Lower leg skin (tissue), 4 donors: ENCODE measurements at regions not wholly inside any gene's neighbourhood (a gene's known extent, or its start where the extent isn't known, plus 50 kb on each side); places are given as distances from the start of the nearest gene placed in this dataset.

Experiments used
- DNase-seq, 2 donors: peaks; one replicate each; pipeline ENCODE4 v3.0.0-alpha.2; 2019; ENCODE audit warnings: low spot score in 2 of 2
- H3K4me3 ChIP-seq: fragments of 200-600 bp; sonication (generic); 2 replicates; pipeline ENCODE4 v1.5.1; 2017; ENCODE audit warnings: mild to moderate bottlenecking, low read depth; ENCODE audit not compliant: poor library complexity, severe bottlenecking
- POLR2A ChIP-seq, 2 donors: fragments of 450-650 bp; IDR thresholded peaks; one replicate each; pipeline ENCODE4 v1.6.1; 2016 to 2017; ENCODE audit warnings: antibody characterized with exemption in 2 of 2, mild to moderate bottlenecking in 1 of 2, moderate library complexity in 1 of 2
- WGBS, 2 donors: methylation state at CpG; one replicate each; pipeline ENCODE4 v1.1.5; 2018; 5-methylcytosine and 5-hydroxymethylcytosine counted together
- intact Hi-C: fragments of 100-400 bp; cut with DNase I; formaldehyde crosslinking; loops from one replicate; pipeline ENCODE4 v1.15.0; 2023; ENCODE audit warnings: low total_unique reads
- TF ChIP-seq, protein P1 (sequence below), 3 donors: fragments of 450-650 bp; IDR thresholded peaks; one replicate each; pipeline ENCODE4 v1.5.1; 2016; ENCODE audit warnings: antibody characterized with exemption in 3 of 3, mild to moderate bottlenecking in 3 of 3, moderate library complexity in 2 of 3

DNA sequence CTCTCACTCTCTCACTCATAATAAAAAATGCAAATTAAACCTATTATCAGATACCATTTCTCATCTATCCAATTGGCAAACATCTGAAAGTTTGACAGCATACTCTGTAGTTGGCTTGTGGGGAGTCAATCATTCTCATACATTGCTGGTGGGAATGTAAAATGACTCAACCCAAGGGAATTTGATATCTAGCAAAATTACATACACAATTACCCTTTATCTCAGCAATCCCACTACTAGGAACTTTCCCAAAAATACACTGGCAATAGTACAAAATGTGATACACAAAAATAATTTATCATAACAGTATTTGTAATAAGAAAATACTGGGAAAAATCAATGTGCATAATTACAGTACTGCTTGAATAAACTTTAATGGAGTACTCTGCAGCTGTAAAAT, 731.3 kb downstream of the DTWD2 start:
- TF ChIP-seq, protein P1, sequence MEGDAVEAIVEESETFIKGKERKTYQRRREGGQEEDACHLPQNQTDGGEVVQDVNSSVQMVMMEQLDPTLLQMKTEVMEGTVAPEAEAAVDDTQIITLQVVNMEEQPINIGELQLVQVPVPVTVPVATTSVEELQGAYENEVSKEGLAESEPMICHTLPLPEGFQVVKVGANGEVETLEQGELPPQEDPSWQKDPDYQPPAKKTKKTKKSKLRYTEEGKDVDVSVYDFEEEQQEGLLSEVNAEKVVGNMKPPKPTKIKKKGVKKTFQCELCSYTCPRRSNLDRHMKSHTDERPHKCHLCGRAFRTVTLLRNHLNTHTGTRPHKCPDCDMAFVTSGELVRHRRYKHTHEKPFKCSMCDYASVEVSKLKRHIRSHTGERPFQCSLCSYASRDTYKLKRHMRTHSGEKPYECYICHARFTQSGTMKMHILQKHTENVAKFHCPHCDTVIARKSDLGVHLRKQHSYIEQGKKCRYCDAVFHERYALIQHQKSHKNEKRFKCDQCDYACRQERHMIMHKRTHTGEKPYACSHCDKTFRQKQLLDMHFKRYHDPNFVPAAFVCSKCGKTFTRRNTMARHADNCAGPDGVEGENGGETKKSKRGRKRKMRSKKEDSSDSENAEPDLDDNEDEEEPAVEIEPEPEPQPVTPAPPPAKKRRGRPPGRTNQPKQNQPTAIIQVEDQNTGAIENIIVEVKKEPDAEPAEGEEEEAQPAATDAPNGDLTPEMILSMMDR (IDR thresholded peaks at IDR 0.05): no peak
- no peak for DNase-seq
- intact Hi-C loops: no loop called here
- no peak overlapping the region for H3K4me3 ChIP-seq

DNA sequence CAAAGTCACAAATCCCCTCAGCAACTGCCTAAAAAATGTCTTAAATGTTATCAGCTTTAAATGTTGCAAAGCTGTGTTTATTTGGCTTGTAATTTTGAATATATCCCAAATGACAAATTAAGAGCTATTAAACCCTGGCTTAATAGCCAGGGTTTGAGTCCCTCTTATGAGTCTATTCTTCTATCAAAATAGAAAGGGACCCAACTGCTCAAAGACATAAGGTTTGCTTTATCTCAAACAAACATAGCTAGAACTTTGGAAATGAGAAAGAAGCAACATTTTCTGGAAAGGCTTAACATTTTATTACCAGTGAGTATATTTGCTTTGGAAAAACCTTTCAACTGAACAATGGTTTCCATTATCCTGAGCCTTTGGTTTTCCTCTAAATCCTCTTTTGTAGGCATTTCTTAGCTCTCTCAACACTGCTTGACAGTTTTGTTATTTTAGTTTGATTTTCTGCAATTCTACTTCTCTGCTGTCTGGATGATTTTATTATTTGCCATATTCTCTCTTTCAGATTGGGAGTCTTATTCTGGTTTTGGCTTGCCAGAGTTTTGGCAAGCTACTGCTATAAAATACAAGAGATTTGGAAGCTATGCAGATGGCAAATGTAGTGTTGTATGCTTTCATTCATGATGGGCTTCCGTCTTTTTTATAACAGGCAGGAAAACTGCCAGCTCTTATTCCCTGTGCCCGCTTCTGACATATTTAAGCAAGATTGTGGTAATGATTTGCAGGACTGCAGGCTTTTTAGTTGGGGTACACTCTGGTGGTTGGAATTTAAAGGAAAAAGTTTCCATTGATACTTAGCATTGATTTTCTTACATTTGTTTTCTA, 734.9 kb downstream of the DTWD2 start:
- no peak overlapping the region for H3K4me3 ChIP-seq
- intact Hi-C loops: no loop called here
- TF ChIP-seq, protein P1 (IDR thresholded peaks at IDR 0.05): no peak
- no peak for TF ChIP-seq POLR2A (IDR thresholded peaks at IDR 0.05)
- WGBS, 2 donors: 22 to 24% methylated on average over 2 of the region's 2 CpGs
- DNase-seq: no peak

DNA sequence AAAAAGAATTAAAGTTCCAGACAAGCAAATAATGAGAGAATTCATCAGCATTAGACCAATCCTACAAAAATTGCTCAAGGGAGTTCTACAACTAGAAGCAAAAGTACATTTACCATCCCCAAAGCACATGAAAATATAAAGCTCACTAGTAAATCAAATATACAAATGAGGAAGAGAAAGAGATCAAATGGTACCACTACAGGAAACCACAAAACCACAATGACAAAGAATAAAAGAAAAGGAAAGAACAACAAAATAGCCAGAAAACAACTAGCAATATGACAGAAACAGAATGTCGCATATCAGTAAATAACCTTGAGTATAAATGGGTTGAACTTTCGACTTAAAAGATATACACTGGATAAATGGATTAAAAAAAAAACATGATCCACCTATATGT, 739.0 kb downstream of the DTWD2 start:
- intact Hi-C loops: no loop called here
- no peak for DNase-seq
- TF ChIP-seq, protein P1 (IDR thresholded peaks at IDR 0.05): no peak
- TF ChIP-seq POLR2A (IDR thresholded peaks at IDR 0.05): no peak
- 79 to 84% methylated on average over 2 of the region's 2 CpGs for whole genome bisulfite sequencing, 2 donors
- H3K4me3 ChIP-seq: no peak overlapping the region

DNA sequence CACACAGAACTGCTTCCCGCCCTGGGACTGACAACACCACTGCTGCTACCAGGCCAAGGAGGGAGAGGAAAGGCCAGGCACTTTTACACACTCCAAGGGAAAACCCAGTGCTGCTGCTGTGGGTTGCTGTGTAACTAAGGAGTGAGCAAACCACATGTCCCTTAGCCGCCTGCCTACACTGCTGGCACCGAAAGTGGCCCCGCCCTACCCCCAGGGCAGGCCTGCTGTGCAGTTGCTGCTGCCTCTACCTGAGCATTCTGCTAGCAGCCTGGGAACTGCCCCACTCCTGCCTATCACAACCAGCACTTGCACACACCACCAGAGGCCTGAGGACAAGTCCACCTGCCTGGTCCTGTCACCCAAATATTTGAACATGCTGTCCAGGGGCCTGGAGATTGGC, 740.9 kb downstream of the DTWD2 start:
- intact Hi-C loops: no loop called here
- WGBS, 2 donors: 51 to 73% methylated on average over 3 to 4 of the region's 4 CpGs
- DNase-seq: no peak

DNA sequence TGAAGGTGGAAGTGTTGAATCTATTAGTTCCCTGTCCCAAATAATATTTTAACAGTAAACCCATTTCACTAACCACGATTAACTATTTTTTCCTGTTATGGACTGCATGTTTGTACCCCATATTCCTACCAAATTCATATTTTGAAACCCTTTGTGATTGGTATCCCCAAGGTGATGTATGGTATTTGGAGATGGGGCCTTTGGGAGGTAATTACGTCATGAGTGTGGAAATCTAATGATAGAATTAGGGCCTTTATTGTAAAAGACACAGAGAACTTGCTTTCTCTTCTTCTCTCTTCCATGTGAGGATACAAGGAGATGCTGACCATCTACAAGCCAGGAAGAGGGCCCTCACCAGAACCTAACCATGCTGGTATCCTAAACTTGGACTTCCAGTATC, 744.7 kb downstream of the DTWD2 start:
- WGBS, 2 donors: 75 to 77% methylated on average over 2 of the region's 2 CpGs
- DNase-seq: no peak
- TF ChIP-seq, protein P1 (IDR thresholded peaks at IDR 0.05): no peak
- no peak for TF ChIP-seq POLR2A (IDR thresholded peaks at IDR 0.05)
- intact Hi-C loops: no loop called here
- H3K4me3 ChIP-seq: no peak overlapping the region

More for the DNA sequence above, 740.9 kb downstream of the DTWD2 start:
- no peak overlapping the region for H3K4me3 ChIP-seq
- no peak for TF ChIP-seq POLR2A (IDR thresholded peaks at IDR 0.05)
- TF ChIP-seq, protein P1 (IDR thresholded peaks at IDR 0.05): no peak

DNA sequence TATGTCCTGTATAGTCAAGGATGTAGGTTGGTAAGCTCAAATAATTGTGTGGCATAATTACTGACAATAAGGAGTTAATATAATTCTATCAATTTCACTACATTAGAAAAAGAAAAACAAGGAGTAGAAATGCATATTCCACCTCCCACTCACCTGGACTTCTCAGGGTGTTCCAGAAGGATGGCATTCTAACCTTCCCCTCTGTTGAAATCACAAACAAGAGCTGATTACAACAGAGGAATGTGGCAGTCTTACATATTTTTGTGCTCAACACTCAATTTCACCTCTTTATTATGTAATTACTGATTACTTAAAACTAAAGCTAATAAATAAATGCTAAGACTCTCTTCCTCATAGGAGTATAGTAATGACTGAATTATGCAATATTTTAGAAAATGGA, 745.3 kb downstream of the DTWD2 start:
- no peak overlapping the region for H3K4me3 ChIP-seq
- intact Hi-C loops: no loop called here
- DNase-seq: no peak
- TF ChIP-seq, protein P1 (IDR thresholded peaks at IDR 0.05): no peak
- no peak for TF ChIP-seq POLR2A (IDR thresholded peaks at IDR 0.05)
